ENCODE measurements at regions not wholly inside any gene's neighbourhood (a gene's known extent, or its start where the extent isn't known, plus 50 kb on each side); places are given as distances from the start of the nearest gene placed in this dataset.

DNA sequence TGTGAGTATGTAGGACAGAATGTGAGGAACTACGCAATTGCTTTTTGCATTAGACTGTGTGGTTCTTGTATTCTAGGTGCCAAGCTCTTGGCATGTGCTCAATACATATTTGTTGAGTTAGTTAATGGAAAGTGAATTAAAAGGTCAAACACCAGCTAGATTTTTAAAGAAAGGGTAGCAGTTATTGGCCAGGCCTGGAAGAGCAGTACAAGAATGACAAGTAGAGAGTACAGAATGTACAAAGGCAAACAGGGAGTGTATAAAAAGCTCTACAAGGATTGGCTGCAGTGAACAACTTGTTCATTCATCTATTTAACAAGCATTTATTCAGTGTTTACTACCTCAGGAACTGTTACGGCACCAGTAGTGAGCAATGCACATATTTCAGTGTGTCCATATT, 854.0 kb upstream of the SEL1L start:
- Histone ChIP-seq H3K27me3 (ENCODE audit: control insufficient read depth in 1 of 2, insufficient read depth in 2 of 2, low read length in 2 of 2) (no peaks in the 10 kb centered on the region), H3K9me3 (ENCODE audit: control insufficient read depth in 1 of 2, low read length in 2 of 2) (peaks cover 0 to 5% of the 10 kb centered on the region in 2 donors), H3K36me3 (ENCODE audit: control insufficient read depth in 1 of 2, insufficient read depth in 2 of 2, low read length in 2 of 2) (no peaks in the 10 kb centered on the region), H3K4me1 (ENCODE audit: control insufficient read depth in 1 of 2, insufficient read depth in 2 of 2, low read length in 2 of 2) (no peaks in the 10 kb centered on the region), H3K27ac (ENCODE audit: low read depth, low read length) (no peak overlapping the region), H3K4me3 (ENCODE audit: low read depth in 1 of 2, low read length in 2 of 2) (no peak overlapping the region), H3K9ac (ENCODE audit: low read depth in 1 of 2, low read length in 2 of 2) (no peak overlapping the region)

DNA sequence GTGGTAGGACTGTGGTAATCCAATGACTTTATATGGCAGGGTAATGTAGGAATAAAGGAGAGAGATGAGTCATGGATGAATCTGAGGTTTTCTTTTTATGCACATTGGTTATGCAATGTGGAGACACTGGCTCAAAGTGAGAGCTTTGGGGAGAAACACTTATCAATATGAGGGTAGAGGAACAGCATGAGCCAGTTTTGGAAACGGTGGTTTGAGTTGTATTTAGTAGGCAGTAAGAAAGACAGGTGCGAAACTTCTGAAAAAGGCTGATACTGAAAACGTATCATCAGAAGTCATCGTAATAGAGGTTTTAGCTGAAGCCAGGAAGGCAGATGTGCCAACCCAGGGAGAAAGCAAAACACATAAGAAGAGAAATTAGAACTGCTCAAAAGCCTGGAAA, 854.8 kb upstream of the SEL1L start:
- no peaks in the 10 kb centered on the region for H3K27me3 ChIP-seq (ENCODE audit: control insufficient read depth in 1 of 2, insufficient read depth in 2 of 2, low read length in 2 of 2)
- no peaks in the 10 kb centered on the region for H3K4me1 ChIP-seq (ENCODE audit: control insufficient read depth in 1 of 2, insufficient read depth in 2 of 2, low read length in 2 of 2)
- peaks cover 0 to 5% of the 10 kb centered on the region in 2 donors for H3K9me3 ChIP-seq (ENCODE audit: control insufficient read depth in 1 of 2, low read length in 2 of 2)
- no peak overlapping the region for H3K27ac ChIP-seq (ENCODE audit: low read depth, low read length)
- H3K4me3 ChIP-seq (ENCODE audit: low read depth in 1 of 2, low read length in 2 of 2): no peak overlapping the region
- H3K36me3 ChIP-seq (ENCODE audit: control insufficient read depth in 1 of 2, insufficient read depth in 2 of 2, low read length in 2 of 2): no peaks in the 10 kb centered on the region
- no peak overlapping the region for H3K9ac ChIP-seq (ENCODE audit: low read depth in 1 of 2, low read length in 2 of 2)

DNA sequence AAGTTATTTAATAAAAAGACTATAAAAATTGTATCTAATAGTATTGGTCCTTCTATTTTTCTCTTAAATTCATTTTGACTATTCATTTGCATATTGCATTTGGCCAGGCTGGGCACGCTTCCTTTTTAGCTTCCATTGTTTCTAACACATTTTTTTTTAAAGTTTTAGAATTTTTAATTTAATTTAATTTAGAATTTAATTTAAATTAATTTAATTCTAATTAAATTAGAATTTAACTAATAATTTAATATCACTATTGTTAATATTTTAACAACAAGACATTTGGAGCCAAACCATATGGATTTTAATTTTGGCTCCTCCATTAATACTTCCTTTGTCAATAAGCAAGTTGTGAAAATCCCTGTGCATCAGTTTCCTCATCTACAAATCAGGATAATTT, 856.9 kb upstream of the SEL1L start:
- H3K36me3 ChIP-seq (ENCODE audit: control insufficient read depth in 1 of 2, insufficient read depth in 2 of 2, low read length in 2 of 2): no peaks in the 10 kb centered on the region
- peaks cover 0 to 5% of the 10 kb centered on the region in 2 donors for H3K9me3 ChIP-seq (ENCODE audit: control insufficient read depth in 1 of 2, low read length in 2 of 2)
- no peaks in the 10 kb centered on the region for H3K4me1 ChIP-seq (ENCODE audit: control insufficient read depth in 1 of 2, insufficient read depth in 2 of 2, low read length in 2 of 2)
- H3K9ac ChIP-seq (ENCODE audit: low read depth in 1 of 2, low read length in 2 of 2): no peak overlapping the region
- H3K4me3 ChIP-seq (ENCODE audit: low read depth in 1 of 2, low read length in 2 of 2): no peak overlapping the region
- no peaks in the 10 kb centered on the region for H3K27me3 ChIP-seq (ENCODE audit: control insufficient read depth in 1 of 2, insufficient read depth in 2 of 2, low read length in 2 of 2)
- H3K27ac ChIP-seq (ENCODE audit: low read depth, low read length): no peak overlapping the region

DNA sequence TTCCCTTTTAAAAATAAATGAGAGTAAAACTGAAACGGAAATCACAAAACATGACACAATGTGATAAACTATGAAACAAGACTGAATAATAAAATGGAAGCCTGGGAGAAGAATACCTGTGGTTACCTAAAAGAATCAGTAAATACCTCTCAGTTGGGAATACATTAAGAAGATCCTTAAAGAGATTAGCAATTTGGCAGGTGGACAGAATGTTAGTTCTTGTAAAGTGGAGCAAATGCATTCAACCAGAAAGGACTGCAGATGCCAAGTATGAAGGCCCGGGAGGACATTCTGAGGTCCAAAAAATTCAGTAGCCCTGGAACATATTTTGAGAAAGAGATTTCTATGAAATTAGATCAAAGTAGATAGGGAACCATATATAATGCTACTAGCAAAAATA, 861.3 kb upstream of the SEL1L start:
- H3K36me3 ChIP-seq (ENCODE audit: control insufficient read depth in 1 of 2, insufficient read depth in 2 of 2, low read length in 2 of 2): no peaks in the 10 kb centered on the region
- no peaks in the 10 kb centered on the region for H3K27me3 ChIP-seq (ENCODE audit: control insufficient read depth in 1 of 2, insufficient read depth in 2 of 2, low read length in 2 of 2)
- no peak overlapping the region for H3K27ac ChIP-seq (ENCODE audit: low read depth, low read length)
- no peaks in the 10 kb centered on the region for H3K4me1 ChIP-seq (ENCODE audit: control insufficient read depth in 1 of 2, insufficient read depth in 2 of 2, low read length in 2 of 2)
- H3K9me3 ChIP-seq (ENCODE audit: control insufficient read depth in 1 of 2, low read length in 2 of 2): no peaks in the 10 kb centered on the region
- H3K9ac ChIP-seq (ENCODE audit: low read depth in 1 of 2, low read length in 2 of 2): no peak overlapping the region
- no peak overlapping the region for H3K4me3 ChIP-seq (ENCODE audit: low read depth in 1 of 2, low read length in 2 of 2)

DNA sequence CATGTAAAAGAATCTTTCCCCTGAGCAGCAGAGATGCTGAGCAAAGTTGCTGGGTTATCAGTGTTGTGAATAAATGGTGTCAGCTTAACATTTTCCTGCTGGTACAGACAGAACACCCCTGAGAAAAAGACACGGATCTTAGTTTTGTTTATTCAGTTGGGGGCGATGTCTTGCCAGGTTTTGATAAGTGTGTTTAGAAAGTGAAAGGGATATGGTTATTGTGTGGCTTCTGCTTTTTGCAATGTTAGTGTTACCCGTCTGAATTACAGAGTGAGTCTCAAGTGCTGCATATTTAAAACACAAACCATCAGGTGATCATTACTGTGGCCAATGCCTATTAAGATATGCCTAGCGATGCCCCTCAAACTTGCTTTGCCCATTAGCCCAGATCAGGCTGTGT, 864.6 kb upstream of the SEL1L start:
- Histone ChIP-seq H3K27me3 (ENCODE audit: control insufficient read depth in 1 of 2, insufficient read depth in 2 of 2, low read length in 2 of 2) (no peaks in the 10 kb centered on the region), H3K9ac (ENCODE audit: low read depth in 1 of 2, low read length in 2 of 2) (no peak overlapping the region)

DNA sequence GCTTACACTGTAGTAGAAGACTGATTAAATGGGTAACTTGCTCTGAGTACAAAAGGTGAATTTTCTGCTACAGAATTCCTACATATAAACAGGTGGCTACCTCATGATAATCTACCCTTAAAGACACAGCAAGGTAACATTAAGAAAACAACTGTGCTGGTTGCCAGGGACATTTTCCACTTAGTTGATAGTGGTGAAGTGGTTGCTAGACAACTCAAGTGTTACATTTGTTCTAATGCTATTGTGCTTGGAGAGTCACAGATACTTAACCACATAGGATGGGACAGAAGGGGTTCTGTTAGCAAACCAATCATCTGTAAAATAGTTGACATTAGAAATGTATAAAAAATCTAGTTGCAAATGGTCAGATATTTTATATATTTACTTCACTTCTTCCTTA, 870.3 kb upstream of the SEL1L start:
- Histone ChIP-seq H3K4me1 (ENCODE audit: control insufficient read depth in 1 of 2, insufficient read depth in 2 of 2, low read length in 2 of 2) (no peaks in the 10 kb centered on the region), H3K9me3 (ENCODE audit: control insufficient read depth in 1 of 2, low read length in 2 of 2) (no peaks in the 10 kb centered on the region), H3K36me3 (ENCODE audit: control insufficient read depth in 1 of 2, insufficient read depth in 2 of 2, low read length in 2 of 2) (no peaks in the 10 kb centered on the region), H3K27ac (ENCODE audit: low read depth, low read length) (no peak overlapping the region), H3K9ac (ENCODE audit: low read depth in 1 of 2, low read length in 2 of 2) (no peak overlapping the region), H3K4me3 (ENCODE audit: low read depth in 1 of 2, low read length in 2 of 2) (no peak overlapping the region), H3K27me3 (ENCODE audit: control insufficient read depth in 1 of 2, insufficient read depth in 2 of 2, low read length in 2 of 2) (no peaks in the 10 kb centered on the region)

More for the DNA sequence above, 864.6 kb upstream of the SEL1L start:
- no peaks in the 10 kb centered on the region for H3K36me3 ChIP-seq (ENCODE audit: control insufficient read depth in 1 of 2, insufficient read depth in 2 of 2, low read length in 2 of 2)
- H3K27ac ChIP-seq (ENCODE audit: low read depth, low read length): no peak overlapping the region
- H3K9me3 ChIP-seq (ENCODE audit: control insufficient read depth in 1 of 2, low read length in 2 of 2): no peaks in the 10 kb centered on the region
- no peak overlapping the region for H3K4me3 ChIP-seq (ENCODE audit: low read depth in 1 of 2, low read length in 2 of 2)
- H3K4me1 ChIP-seq (ENCODE audit: control insufficient read depth in 1 of 2, insufficient read depth in 2 of 2, low read length in 2 of 2): no peaks in the 10 kb centered on the region

DNA sequence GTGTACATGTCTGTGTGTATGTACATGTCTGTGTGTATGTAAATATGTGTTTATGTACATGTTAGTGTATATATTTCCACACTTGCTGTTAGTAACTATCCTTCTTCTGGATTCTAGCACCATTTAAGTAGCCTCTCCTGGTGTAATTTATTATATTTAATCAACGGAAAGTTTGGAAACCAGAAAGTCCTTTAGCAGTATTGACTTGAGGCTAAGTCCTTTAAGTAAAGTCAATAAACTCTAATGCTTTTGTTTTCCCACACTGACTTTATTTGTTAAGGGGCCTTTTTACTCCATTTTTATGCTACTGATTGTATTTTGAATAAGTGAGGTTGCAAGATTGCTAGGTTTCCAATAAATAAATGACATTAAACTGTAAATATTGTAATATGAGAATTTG, 876.4 kb upstream of the SEL1L start:
- Histone ChIP-seq H3K9ac (ENCODE audit: low read depth in 1 of 2, low read length in 2 of 2) (no peak overlapping the region), H3K9me3 (ENCODE audit: control insufficient read depth in 1 of 2, low read length in 2 of 2) (no peaks in the 10 kb centered on the region), H3K27me3 (ENCODE audit: control insufficient read depth in 1 of 2, insufficient read depth in 2 of 2, low read length in 2 of 2) (no peaks in the 10 kb centered on the region), H3K4me1 (ENCODE audit: control insufficient read depth in 1 of 2, insufficient read depth in 2 of 2, low read length in 2 of 2) (no peaks in the 10 kb centered on the region), H3K27ac (ENCODE audit: low read depth, low read length) (no peak overlapping the region), H3K4me3 (ENCODE audit: low read depth in 1 of 2, low read length in 2 of 2) (no peak overlapping the region), H3K36me3 (ENCODE audit: control insufficient read depth in 1 of 2, insufficient read depth in 2 of 2, low read length in 2 of 2) (no peaks in the 10 kb centered on the region)

DNA sequence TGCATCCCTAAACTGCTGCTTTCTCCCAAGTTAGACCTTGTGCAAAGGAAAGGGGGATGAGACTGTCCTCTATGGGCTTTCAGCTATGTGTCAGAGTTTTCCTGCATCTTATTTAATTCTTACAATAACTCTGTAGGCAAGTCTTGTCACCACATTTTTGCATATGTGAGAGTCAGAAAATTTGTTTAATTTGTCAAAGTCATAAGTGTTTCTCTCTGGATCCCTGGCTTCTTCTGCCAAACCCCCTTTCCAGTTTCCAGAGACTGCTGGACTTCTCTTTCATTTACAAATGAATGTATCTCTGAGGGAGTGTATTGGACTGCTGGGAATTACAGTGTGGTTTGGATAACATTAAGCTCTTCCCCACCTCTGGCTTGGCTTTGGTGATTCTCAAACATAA, 877.6 kb upstream of the SEL1L start:
- Histone ChIP-seq H3K4me1 (ENCODE audit: control insufficient read depth in 1 of 2, insufficient read depth in 2 of 2, low read length in 2 of 2) (no peaks in the 10 kb centered on the region), H3K27me3 (ENCODE audit: control insufficient read depth in 1 of 2, insufficient read depth in 2 of 2, low read length in 2 of 2) (no peaks in the 10 kb centered on the region), H3K36me3 (ENCODE audit: control insufficient read depth in 1 of 2, insufficient read depth in 2 of 2, low read length in 2 of 2) (no peaks in the 10 kb centered on the region), H3K9me3 (ENCODE audit: control insufficient read depth in 1 of 2, low read length in 2 of 2) (no peaks in the 10 kb centered on the region), H3K27ac (ENCODE audit: low read depth, low read length) (no peak overlapping the region), H3K4me3 (ENCODE audit: low read depth in 1 of 2, low read length in 2 of 2) (no peak overlapping the region), H3K9ac (ENCODE audit: low read depth in 1 of 2, low read length in 2 of 2) (no peak overlapping the region)

DNA sequence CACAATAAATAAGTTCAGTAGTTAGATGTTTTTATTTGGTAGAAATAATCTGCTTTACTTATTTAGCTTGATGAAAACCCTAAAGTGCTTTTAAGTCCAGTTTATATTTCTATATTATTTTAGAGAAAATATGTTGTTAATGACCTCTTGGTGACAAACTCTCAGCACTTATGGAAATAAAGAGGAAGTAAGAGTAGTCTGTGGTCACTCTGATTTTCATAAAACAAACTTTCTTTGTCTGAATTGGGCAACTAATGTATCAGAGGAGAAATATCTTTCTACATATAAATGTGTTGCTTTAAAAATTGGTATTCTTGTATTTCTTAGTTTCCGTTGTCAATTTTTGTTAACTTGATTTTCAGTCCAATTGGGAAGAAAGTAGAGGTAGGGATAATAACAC, 878.9 kb upstream of the SEL1L start:
- Histone ChIP-seq H3K27ac (ENCODE audit: low read depth, low read length) (no peak overlapping the region), H3K9me3 (ENCODE audit: control insufficient read depth in 1 of 2, low read length in 2 of 2) (peaks cover 0 to under 1% of the 10 kb centered on the region in 2 donors), H3K9ac (ENCODE audit: low read depth in 1 of 2, low read length in 2 of 2) (no peak overlapping the region), H3K36me3 (ENCODE audit: control insufficient read depth in 1 of 2, insufficient read depth in 2 of 2, low read length in 2 of 2) (no peaks in the 10 kb centered on the region), H3K4me1 (ENCODE audit: control insufficient read depth in 1 of 2, insufficient read depth in 2 of 2, low read length in 2 of 2) (no peaks in the 10 kb centered on the region), H3K4me3 (ENCODE audit: low read depth in 1 of 2, low read length in 2 of 2) (no peak overlapping the region), H3K27me3 (ENCODE audit: control insufficient read depth in 1 of 2, insufficient read depth in 2 of 2, low read length in 2 of 2) (no peaks in the 10 kb centered on the region)

DNA sequence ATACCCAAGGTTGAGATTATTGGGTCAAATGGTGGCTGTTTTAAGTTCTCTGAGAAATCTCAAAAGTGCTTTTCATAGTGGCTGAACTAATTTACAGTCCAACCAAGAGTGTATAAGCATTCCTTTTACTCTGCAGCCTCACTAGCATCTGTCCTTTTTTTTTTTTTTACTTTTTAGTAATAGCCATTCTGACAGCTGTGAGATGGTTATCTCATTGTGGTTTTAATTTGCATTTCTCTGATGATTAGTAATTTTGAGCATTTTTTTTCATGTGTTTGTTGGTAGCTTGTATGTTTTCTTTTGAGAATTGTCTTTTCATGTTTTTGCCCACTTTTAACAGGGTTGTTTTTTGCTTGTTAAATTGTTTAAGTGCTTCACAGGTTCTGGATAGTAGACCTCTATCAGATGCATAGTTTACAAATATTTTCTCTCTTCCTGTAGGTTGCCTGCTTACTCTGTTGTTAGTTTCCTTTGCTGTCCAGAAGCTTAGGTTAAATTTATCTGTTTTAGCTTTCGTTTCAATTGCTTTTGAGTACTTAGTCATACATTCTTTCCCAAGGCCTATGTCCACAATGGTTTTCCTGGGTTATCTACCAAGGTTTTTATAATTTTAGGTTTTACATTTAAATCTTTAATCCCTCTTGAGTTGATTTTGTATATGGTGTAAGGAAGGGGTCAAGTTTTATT, 881.3 kb upstream of the SEL1L start:
- H3K27ac ChIP-seq (ENCODE audit: low read depth, low read length): no peak overlapping the region
- H3K9me3 ChIP-seq (ENCODE audit: control insufficient read depth in 1 of 2, low read length in 2 of 2): peaks cover 5 to 17% of the 10 kb centered on the region in 2 donors
- H3K9ac ChIP-seq (ENCODE audit: low read depth in 1 of 2, low read length in 2 of 2): no peak overlapping the region
- no peaks in the 10 kb centered on the region for H3K4me1 ChIP-seq (ENCODE audit: control insufficient read depth in 1 of 2, insufficient read depth in 2 of 2, low read length in 2 of 2)
- H3K4me3 ChIP-seq (ENCODE audit: low read depth in 1 of 2, low read length in 2 of 2): no peak overlapping the region
- no peaks in the 10 kb centered on the region for H3K36me3 ChIP-seq (ENCODE audit: control insufficient read depth in 1 of 2, insufficient read depth in 2 of 2, low read length in 2 of 2)
- H3K27me3 ChIP-seq (ENCODE audit: control insufficient read depth in 1 of 2, insufficient read depth in 2 of 2, low read length in 2 of 2): no peaks in the 10 kb centered on the region

DNA sequence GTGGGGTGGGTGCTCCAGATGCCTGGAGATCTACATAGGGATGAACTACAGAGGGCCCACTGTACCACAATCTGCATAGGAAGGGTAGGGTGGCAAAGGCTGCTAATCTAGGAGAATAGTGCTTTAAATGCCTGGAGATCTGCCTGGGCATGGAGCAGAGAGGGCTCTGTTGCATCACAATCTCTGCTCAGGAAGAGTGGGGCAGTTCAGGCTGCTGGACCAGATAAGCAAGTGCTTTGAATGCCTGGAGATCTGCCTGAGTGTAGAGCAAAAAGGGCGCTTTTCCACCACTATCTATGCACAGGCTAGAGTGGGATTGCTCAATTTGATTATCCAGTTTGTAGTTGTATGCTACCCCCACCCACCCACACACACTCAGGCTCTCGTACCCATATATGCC, 886.3 kb upstream of the SEL1L start:
- no peaks in the 10 kb centered on the region for H3K4me1 ChIP-seq (ENCODE audit: control insufficient read depth in 1 of 2, insufficient read depth in 2 of 2, low read length in 2 of 2)
- no peaks in the 10 kb centered on the region for H3K36me3 ChIP-seq (ENCODE audit: control insufficient read depth in 1 of 2, insufficient read depth in 2 of 2, low read length in 2 of 2)
- no peak overlapping the region for H3K9ac ChIP-seq (ENCODE audit: low read depth in 1 of 2, low read length in 2 of 2)
- no peak overlapping the region for H3K27ac ChIP-seq (ENCODE audit: low read depth, low read length)
- H3K9me3 ChIP-seq (ENCODE audit: control insufficient read depth in 1 of 2, low read length in 2 of 2): peaks cover 5 to 17% of the 10 kb centered on the region in 2 donors
- no peak overlapping the region for H3K4me3 ChIP-seq (ENCODE audit: low read depth in 1 of 2, low read length in 2 of 2)
- no peaks in the 10 kb centered on the region for H3K27me3 ChIP-seq (ENCODE audit: control insufficient read depth in 1 of 2, insufficient read depth in 2 of 2, low read length in 2 of 2)
